WERI-Rb-1 (cell line): ENCODE measurements at regions not wholly inside any gene's neighbourhood (a gene's known extent, or its start where the extent isn't known, plus 50 kb on each side); places are given as distances from the start of the nearest gene placed in this dataset.

Experiments
- DNase-seq: peaks from one replicate; pipeline ENCODE4 v3.0.0-alpha.2; 2020
- H3K27ac ChIP-seq: fragments of 250-450 bp; sonication (Bioruptor Pico); 2 replicates; pipeline ENCODE4 v1.5.1; 2020; ENCODE audit warnings: mild to moderate bottlenecking, moderate library complexity
- H3K27me3 ChIP-seq: fragments of 250-450 bp; sonication (Bioruptor Pico); 2 replicates; pipeline ENCODE4 v1.5.1; 2021; ENCODE audit warnings: mild to moderate bottlenecking, low read depth, moderate library complexity; ENCODE audit not compliant: insufficient read depth, severe bottlenecking
- H3K36me3 ChIP-seq: fragments of 250-450 bp; sonication (Bioruptor Pico); 2 replicates; pipeline ENCODE4 v1.5.1; 2020; ENCODE audit warnings: mild to moderate bottlenecking, moderate library complexity
- H3K4me3 ChIP-seq: 2 replicates; pipeline ENCODE4 v1.5.1; 2011; ENCODE audit warnings: low read depth, mild to moderate bottlenecking, control low read depth, low read length
- H3K9me3 ChIP-seq: fragments of 250-450 bp; sonication (Bioruptor Pico); 2 replicates; pipeline ENCODE4 v1.5.1; 2021; ENCODE audit warnings: mild to moderate bottlenecking, moderate library complexity; ENCODE audit not compliant: severe bottlenecking
- CTCF ChIP-seq: IDR thresholded peaks from 2 replicates; pipeline ENCODE4 v1.5.1; 2011; ENCODE audit warnings: low read depth, mild to moderate bottlenecking, control low read depth, inconsistent platforms, low read length

- H3K9me3 ChIP-seq, result peaks cover 7% of the 10 kb centered on the region
- DNase-seq, result no peak
- H3K36me3 ChIP-seq, result no peaks in the 10 kb centered on the region
- peaks cover 98% of the 10 kb centered on the region for H3K27me3 ChIP-seq
- H3K4me3 ChIP-seq, result no peak overlapping the region
- H3K27ac ChIP-seq, result no peak overlapping the region
- no peak for TF ChIP-seq CTCF
Observed at GRCh38 chr13:111961236-111961635, 105.7 kb upstream of the SOX1 start.

GRCh38 chr13:111961651-111962192, 105.2 kb upstream of the SOX1 start:
- no peak for DNase-seq
- Histone ChIP-seq H3K27ac (no peak overlapping the region), H3K9me3 (peaks cover 6% of the 10 kb centered on the region), H3K27me3 (peaks cover 98% of the 10 kb centered on the region), H3K36me3 (no peaks in the 10 kb centered on the region), H3K4me3 (no peak overlapping the region)
- TF ChIP-seq CTCF, result no peak

- H3K27ac ChIP-seq, result no peak overlapping the region
- DNase-seq, result no peak
- H3K27me3 ChIP-seq, result peaks cover 98% of the 10 kb centered on the region
- no peak for TF ChIP-seq CTCF
- no peak overlapping the region for H3K4me3 ChIP-seq
- H3K36me3 ChIP-seq, result no peaks in the 10 kb centered on the region
- peaks cover 10% of the 10 kb centered on the region for H3K9me3 ChIP-seq
Observed at GRCh38 chr13:111962431-111962891, 104.5 kb upstream of the SOX1 start.

GRCh38 chr13:111963031-111963430, 103.9 kb upstream of the SOX1 start:
- no peaks in the 10 kb centered on the region for H3K36me3 ChIP-seq
- peaks cover 98% of the 10 kb centered on the region for H3K27me3 ChIP-seq
- no peak overlapping the region for H3K27ac ChIP-seq
- H3K4me3 ChIP-seq, result no peak overlapping the region
- DNase-seq, result no peak
- no peak for TF ChIP-seq CTCF
- peaks cover 10% of the 10 kb centered on the region for H3K9me3 ChIP-seq

GRCh38 chr13:111964411-111965035, 102.4 kb upstream of the SOX1 start:
- Histone ChIP-seq H3K36me3 (no peaks in the 10 kb centered on the region), H3K27me3 (peaks cover 98% of the 10 kb centered on the region), H3K4me3 (no peak overlapping the region), H3K9me3 (peaks cover 13% of the 10 kb centered on the region), H3K27ac (no peak overlapping the region)
- TF ChIP-seq CTCF, result no peak
- DNase-seq, result no peak
